H1 (cell line): ENCODE measurements at regions not wholly inside any gene's neighbourhood (a gene's known extent, or its start where the extent isn't known, plus 50 kb on each side); places are given as distances from the start of the nearest gene placed in this dataset.

Experiments
- CBX8 ChIP-seq: fragments of 300-800, 300-1000 bp; sonication (generic); IDR thresholded peaks from 2 replicates; pipeline ENCODE4 v1.7.1; 2016; ENCODE audit warnings: low read depth, low read length, borderline replicate concordance
- FOSL1 ChIP-seq: IDR thresholded peaks from 2 replicates; pipeline ENCODE4 v1.6.1; 2011; ENCODE audit warnings: mild to moderate bottlenecking, low read depth, low read length, moderate library complexity; ENCODE audit not compliant: insufficient read depth
- JUND ChIP-seq: IDR thresholded peaks from 2 replicates; pipeline ENCODE4 v1.6.1; 2011; ENCODE audit warnings: mild to moderate bottlenecking, improper control_type of control experiment, low read length
- KDM5A ChIP-seq: fragments of 200-600 bp; IDR thresholded peaks from 2 replicates; pipeline ENCODE4 v1.7.1; 2012; ENCODE audit warnings: mild to moderate bottlenecking, low read length, inconsistent platforms, mixed read lengths

DNA sequence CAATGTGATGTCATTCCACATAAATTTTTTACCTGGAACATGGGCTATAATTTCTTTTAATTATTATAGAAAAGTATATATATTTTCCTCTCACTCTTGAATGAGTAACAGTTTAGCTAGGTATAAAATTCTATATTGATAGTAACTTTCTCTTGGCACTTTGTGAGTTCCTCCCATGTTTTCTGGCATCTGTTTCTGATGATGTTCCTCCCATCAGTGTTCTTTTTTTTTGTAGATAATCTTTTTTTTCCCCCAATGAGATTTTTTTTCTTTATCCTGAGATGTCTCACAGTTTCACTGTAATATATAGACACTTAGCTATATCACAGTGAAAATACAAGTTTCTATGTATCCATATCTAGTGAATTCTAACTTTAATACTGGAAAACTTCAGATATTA, 75.2 kb downstream of the IER5 start (continued):
- TF ChIP-seq KDM5A (no peak), CBX8 (no peak), FOSL1 (no peak), JUND (no peak)
